HEK293 (cell line): ENCODE measurements at regions not wholly inside any gene's neighbourhood (a gene's known extent, or its start where the extent isn't known, plus 50 kb on each side); places are given as distances from the start of the nearest gene placed in this dataset.

Experiments used
- CTCF ChIP-seq: fragments of 450-650 bp; formaldehyde crosslinking; IDR thresholded peaks from 2 replicates; pipeline ENCODE4 v1.5.1; 2016; ENCODE audit warnings: missing biosample characterization, missing genetic modification characterization
- GLI4 ChIP-seq: fragments of 450-650 bp; formaldehyde crosslinking; IDR thresholded peaks from 2 replicates; pipeline ENCODE4 v1.5.1; 2016; ENCODE audit warnings: missing biosample characterization, missing genetic modification characterization
- INSM2 ChIP-seq: fragments of 450-650 bp; formaldehyde crosslinking; IDR thresholded peaks from 2 replicates; pipeline ENCODE4 v1.5.1; 2016; ENCODE audit warnings: missing biosample characterization, missing genetic modification characterization
- PATZ1 ChIP-seq: fragments of 450-650 bp; formaldehyde crosslinking; IDR thresholded peaks from 2 replicates; pipeline ENCODE4 v1.5.1; 2016; ENCODE audit warnings: missing biosample characterization, missing genetic modification characterization
- REST ChIP-seq: fragments of 450-650 bp; formaldehyde crosslinking; IDR thresholded peaks from 2 replicates; pipeline ENCODE4 v1.5.1; 2016; ENCODE audit warnings: missing biosample characterization, missing genetic modification characterization
- YY1 ChIP-seq: fragments of 450-650 bp; formaldehyde crosslinking; IDR thresholded peaks from 2 replicates; pipeline ENCODE4 v1.5.1; 2018; ENCODE audit warnings: missing biosample characterization, missing genetic modification characterization
- ZNF146 ChIP-seq: fragments of 450-650 bp; formaldehyde crosslinking; IDR thresholded peaks from 2 replicates; pipeline ENCODE4 v1.5.1; 2016; ENCODE audit warnings: missing biosample characterization, missing genetic modification characterization
- ZNF2 ChIP-seq: fragments of 450-650 bp; formaldehyde crosslinking; IDR thresholded peaks from 2 replicates; pipeline ENCODE4 v1.5.1; 2016; ENCODE audit warnings: missing biosample characterization, missing genetic modification characterization
- ZNF354C ChIP-seq: fragments of 450-650 bp; formaldehyde crosslinking; IDR thresholded peaks from 2 replicates; pipeline ENCODE4 v1.5.1; 2016; ENCODE audit warnings: missing biosample characterization, missing genetic modification characterization, low read depth, borderline replicate concordance
- ZNF510 ChIP-seq: fragments of 450-650 bp; formaldehyde crosslinking; IDR thresholded peaks from 2 replicates; pipeline ENCODE4 v1.5.1; 2018; ENCODE audit warnings: mild to moderate bottlenecking, missing genetic modification characterization, missing biosample characterization; ENCODE audit not compliant: insufficient replicate concordance
- ZSCAN30 ChIP-seq: fragments of 450-650 bp; IDR thresholded peaks from 2 replicates; pipeline ENCODE4 v1.5.1; 2018; ENCODE audit warnings: missing biosample characterization, mild to moderate bottlenecking, missing genetic modification characterization, moderate library complexity

GRCh38 chr20:22379472-22379871, 204.9 kb downstream of the FOXA2 start:
- TF ChIP-seq ZNF510 (tag by site-specific recombination): no peak
- TF ChIP-seq PATZ1 (tag by site-specific recombination): no peak
- no peak for TF ChIP-seq INSM2
- no peak for TF ChIP-seq CTCF (tag by site-specific recombination)
- TF ChIP-seq ZNF146 (tag by site-specific recombination): no peak
- TF ChIP-seq REST (tag by site-specific recombination): no peak
- TF ChIP-seq YY1 (tag by site-specific recombination): no peak
- no peak for TF ChIP-seq GLI4 (tag by site-specific recombination)
- no peak for TF ChIP-seq ZSCAN30 (tag by site-specific recombination)
- no peak for TF ChIP-seq ZNF354C (tag by site-specific recombination)
- no peak for TF ChIP-seq ZNF2 (tag by site-specific recombination)
